Lung (tissue), 11 donors: ENCODE measurements at regions not wholly inside any gene's neighbourhood (a gene's known extent, or its start where the extent isn't known, plus 50 kb on each side); places are given as distances from the start of the nearest gene placed in this dataset.

Experiments
- ATAC-seq: fragments of 200-7000 bp; cut with Tn5 transposase; one replicate; pipeline ENCODE4 v1.9.1; 2020; ENCODE audit warnings: moderate number of reproducible peaks; ENCODE audit not compliant: insufficient read depth, low FRiP score
- DNase-seq, 3 donors: peaks; one replicate each; pipeline ENCODE4 v3.0.0-alpha.2; 2013 to 2017
- H3K27ac ChIP-seq, 2 donors: one replicate each; pipeline ENCODE4 v1.5.1; 2013; ENCODE audit warnings: mild to moderate bottlenecking in 2 of 2, moderate library complexity in 2 of 2, control low read depth in 1 of 2, inconsistent platforms in 1 of 2, low read depth in 1 of 2, low read length in 1 of 2
- H3K27me3 ChIP-seq, 3 donors: one replicate each; pipeline ENCODE4 v1.5.1; 2013; ENCODE audit warnings: low read length in 2 of 3; ENCODE audit not compliant: control insufficient read depth in 3 of 3, insufficient read depth in 3 of 3
- H3K36me3 ChIP-seq, 4 donors: one replicate each; pipeline ENCODE4 v1.5.1; 2013; ENCODE audit warnings: low read length in 4 of 4, mild to moderate bottlenecking in 1 of 4, moderate library complexity in 1 of 4; ENCODE audit not compliant: control insufficient read depth in 4 of 4, insufficient read depth in 4 of 4
- H3K4me1 ChIP-seq, 5 donors: one replicate each; pipeline ENCODE4 v1.5.1; 2013; ENCODE audit warnings: low read length in 5 of 5, mild to moderate bottlenecking in 2 of 5, moderate library complexity in 1 of 5; ENCODE audit not compliant: control insufficient read depth in 5 of 5, insufficient read depth in 5 of 5
- H3K4me3 ChIP-seq: one replicate; pipeline ENCODE4 v1.5.1; 2013; ENCODE audit warnings: mild to moderate bottlenecking, control low read depth, moderate library complexity
- H3K9ac ChIP-seq, 2 donors: one replicate each; pipeline ENCODE4 v1.5.1; 2013; ENCODE audit warnings: low read length in 2 of 2, control low read depth in 1 of 2; ENCODE audit not compliant: insufficient read depth in 1 of 2
- H3K9me3 ChIP-seq, 4 donors: one replicate each; pipeline ENCODE4 v1.5.1; 2013; ENCODE audit warnings: low read length in 3 of 4, mild to moderate bottlenecking in 1 of 4, moderate library complexity in 1 of 4; ENCODE audit not compliant: control insufficient read depth in 4 of 4, insufficient read depth in 3 of 4
- WGBS, 2 donors: extraction: QIAGEN DNeasy Blood & Tissue Kit; methylation state at CpG; one replicate each; pipeline ENCODE4 v1.1.7; 2013; 5-methylcytosine and 5-hydroxymethylcytosine counted together
- TF ChIP-seq, protein P1 (sequence below): IDR thresholded peaks from 2 replicates; pipeline ENCODE4 v1.5.1; 2012; ENCODE audit warnings: mild to moderate bottlenecking; ENCODE audit errors: control extremely low read depth, extremely low read depth
- donor health status: control.
- donor health status: control.
- donor health status: Bipolar disorder and iron deficiency.
- donor health status: healthy.
- donor health status: DM: yes; HTN: yes; CAD: no.

DNA sequence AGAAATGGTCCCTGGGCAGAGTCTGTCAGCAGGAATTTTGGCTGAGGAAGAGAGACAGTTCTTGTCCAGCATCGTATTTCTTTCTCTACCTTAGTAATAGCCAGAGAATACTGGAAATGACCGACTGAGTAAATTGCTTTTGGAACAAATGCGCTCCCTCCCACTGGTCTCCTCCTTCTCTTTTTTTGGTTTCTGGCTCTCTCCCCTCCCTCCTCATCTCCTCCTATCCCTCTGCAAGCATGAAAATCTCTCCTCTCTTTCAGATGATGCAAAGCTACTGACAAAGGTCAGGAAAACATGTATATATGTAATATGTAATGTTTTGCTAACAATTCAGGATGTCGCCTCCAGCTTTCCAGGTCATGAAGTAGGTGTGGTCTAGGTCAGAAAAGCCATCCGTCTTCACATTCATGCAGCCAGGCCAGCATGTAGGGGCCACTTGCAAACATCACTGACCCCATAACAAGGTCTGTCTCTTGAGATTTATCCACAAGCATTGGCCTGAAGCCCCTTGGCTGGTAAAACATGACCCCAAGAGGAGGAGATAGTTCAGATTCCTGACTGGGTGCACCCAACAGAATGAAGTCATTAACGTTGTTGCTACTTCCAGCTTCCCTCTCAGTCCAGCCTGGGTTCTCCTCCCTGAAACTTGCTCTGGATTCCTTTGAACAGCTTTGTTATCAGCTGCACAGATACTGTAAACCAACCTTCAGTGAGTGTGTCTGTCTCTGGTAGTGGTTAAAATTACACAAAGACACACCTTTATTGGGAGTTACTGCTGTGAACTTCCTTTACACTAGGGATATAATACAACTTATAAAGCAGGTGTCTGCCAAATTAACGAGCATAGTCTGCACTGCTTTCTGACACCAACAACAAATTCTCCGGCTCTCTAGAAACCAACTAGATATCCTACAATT is 864.4 kb upstream of the KLHL29 start:
- TF ChIP-seq, protein P1, sequence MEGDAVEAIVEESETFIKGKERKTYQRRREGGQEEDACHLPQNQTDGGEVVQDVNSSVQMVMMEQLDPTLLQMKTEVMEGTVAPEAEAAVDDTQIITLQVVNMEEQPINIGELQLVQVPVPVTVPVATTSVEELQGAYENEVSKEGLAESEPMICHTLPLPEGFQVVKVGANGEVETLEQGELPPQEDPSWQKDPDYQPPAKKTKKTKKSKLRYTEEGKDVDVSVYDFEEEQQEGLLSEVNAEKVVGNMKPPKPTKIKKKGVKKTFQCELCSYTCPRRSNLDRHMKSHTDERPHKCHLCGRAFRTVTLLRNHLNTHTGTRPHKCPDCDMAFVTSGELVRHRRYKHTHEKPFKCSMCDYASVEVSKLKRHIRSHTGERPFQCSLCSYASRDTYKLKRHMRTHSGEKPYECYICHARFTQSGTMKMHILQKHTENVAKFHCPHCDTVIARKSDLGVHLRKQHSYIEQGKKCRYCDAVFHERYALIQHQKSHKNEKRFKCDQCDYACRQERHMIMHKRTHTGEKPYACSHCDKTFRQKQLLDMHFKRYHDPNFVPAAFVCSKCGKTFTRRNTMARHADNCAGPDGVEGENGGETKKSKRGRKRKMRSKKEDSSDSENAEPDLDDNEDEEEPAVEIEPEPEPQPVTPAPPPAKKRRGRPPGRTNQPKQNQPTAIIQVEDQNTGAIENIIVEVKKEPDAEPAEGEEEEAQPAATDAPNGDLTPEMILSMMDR: no peak
- no peak for ATAC-seq

DNA sequence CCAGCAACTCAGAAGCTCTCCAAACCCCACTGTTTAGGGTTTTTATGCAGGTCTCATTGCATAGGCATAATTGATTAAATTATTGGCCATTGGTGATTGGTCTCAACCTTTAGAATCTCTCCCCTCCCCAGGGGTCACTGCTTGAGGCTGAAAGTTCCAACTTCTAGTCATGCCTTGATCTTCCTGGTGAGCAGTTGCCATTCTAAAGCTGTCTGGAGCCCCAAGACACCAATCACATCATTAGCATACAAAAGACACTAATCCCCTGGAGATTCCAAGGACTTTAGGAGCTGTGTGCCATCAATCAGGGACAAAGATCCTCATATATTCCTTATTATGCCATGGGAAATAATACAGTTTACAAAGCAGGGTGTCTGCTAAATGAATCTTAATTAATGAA is 863.4 kb upstream of the KLHL29 start:
- Histone ChIP-seq H3K9ac (no peak overlapping the region), H3K9me3 (no peaks in the 10 kb centered on the region), H3K27me3 (no peaks in the 10 kb centered on the region), H3K27ac (no peak overlapping the region), H3K4me3 (no peak overlapping the region), H3K4me1 (peaks cover 0 to 12% (median 0%) of the 10 kb centered on the region in 5 donors), H3K36me3 (no peaks in the 10 kb centered on the region)
- ATAC-seq (no peak), DNase-seq (no peak)
- TF ChIP-seq, protein P1: no peak

More for the DNA sequence above, 864.4 kb upstream of the KLHL29 start:
- Histone ChIP-seq H3K27ac (no peak overlapping the region), H3K36me3 (no peaks in the 10 kb centered on the region), H3K4me1 (peaks cover 0 to 7% (median 0%) of the 10 kb centered on the region in 5 donors), H3K27me3 (no peaks in the 10 kb centered on the region), H3K9me3 (no peaks in the 10 kb centered on the region), H3K9ac (no peak overlapping the region), H3K4me3 (no peak overlapping the region)
- WGBS, 2 donors: 75 to 82% methylated on average over 8 of the region's 8 CpGs
- DNase-seq: no peak

DNA sequence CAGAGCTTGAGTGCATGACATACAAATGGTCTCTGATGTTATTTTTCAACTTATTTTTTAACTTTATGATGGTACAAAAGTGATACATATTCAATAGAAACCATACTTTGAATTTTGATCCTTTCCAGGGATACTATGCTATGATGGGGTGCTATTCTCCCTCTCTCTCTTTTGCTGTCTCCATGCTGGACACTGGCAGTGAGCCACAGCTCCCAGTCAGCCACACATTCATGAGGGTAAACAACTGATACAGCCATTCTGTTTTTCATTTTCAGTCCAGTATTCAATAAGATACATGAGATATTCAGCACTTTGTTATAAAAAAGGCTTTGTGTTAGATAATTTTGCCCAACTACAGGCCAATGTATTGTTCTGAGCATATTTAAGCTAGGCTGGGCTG is 859.3 kb upstream of the KLHL29 start:
- Histone ChIP-seq H3K4me3 (no peak overlapping the region), H3K27ac (no peak overlapping the region), H3K4me1 (peaks cover 0 to 9% (median 0%) of the 10 kb centered on the region in 5 donors), H3K9ac (no peak overlapping the region), H3K36me3 (no peaks in the 10 kb centered on the region), H3K27me3 (no peaks in the 10 kb centered on the region), H3K9me3 (no peaks in the 10 kb centered on the region)
- ATAC-seq (no peak), DNase-seq (peak; percentile 54 to 72 (median 59))
- TF ChIP-seq, protein P1: no peak
